Adrenal gland (tissue), 5 donors: ENCODE measurements at regions not wholly inside any gene's neighbourhood (a gene's known extent, or its start where the extent isn't known, plus 50 kb on each side); places are given as distances from the start of the nearest gene placed in this dataset.

Experiments
- CTCF ChIP-seq, 6 experiments: fragments of 450-650 bp in 4 of 6; fragments of 200-600 bp in 2 of 6; sonication (generic) in 1 of 6; IDR thresholded peaks; 1 replicate in 5 of 6; 2 replicates in 1 of 6; pipeline versions ENCODE4 v1.5.1 to v1.8.0; 2016 to 2021; ENCODE audit warnings: antibody characterized with exemption in 6 of 6, mild to moderate bottlenecking in 2 of 6, moderate library complexity in 1 of 6
- POLR2A ChIP-seq, 2 donors: fragments of 450-650 bp; IDR thresholded peaks; one replicate each; pipeline ENCODE4 v1.6.1; 2017; ENCODE audit warnings: antibody characterized with exemption in 2 of 2, mild to moderate bottlenecking in 2 of 2, moderate library complexity in 1 of 2
- donor health status: DM: no; HTN: no; CAD: no.

GRCh38 chr4:130545171-130545570 lies 1449.2 kb downstream of the C4orf33 start:
- TF ChIP-seq CTCF (IDR thresholded peaks at IDR 0.05) (no peak), POLR2A (IDR thresholded peaks at IDR 0.05) (no peak)
